NOMO-1 treated with dmso at 0.1 percent for 144 hours (cell line): ENCODE measurements at regions not wholly inside any gene's neighbourhood (a gene's known extent, or its start where the extent isn't known, plus 50 kb on each side); places are given as distances from the start of the nearest gene placed in this dataset.

Experiments used
- DNase-seq: peaks from one replicate; lab custom pipeline; 2025; ENCODE audit not compliant: unreplicated experiment; lab: John Stamatoyannopoulos, UW

- no peak for DNase-seq
Measured at GRCh38 chr3:150036780-150037179, 66.1 kb upstream of the PFN2 start.

- no peak for DNase-seq
Measured at GRCh38 chr3:150035910-150036612, 65.4 kb upstream of the PFN2 start.

- DNase-seq: no peak
Measured at GRCh38 chr3:150035301-150035779, 64.6 kb upstream of the PFN2 start.

- DNase-seq: no peak
Measured at GRCh38 chr3:150033721-150034120, 63.0 kb upstream of the PFN2 start.

- DNase-seq: no peak
Measured at GRCh38 chr3:150030841-150031240, 60.1 kb upstream of the PFN2 start.

GRCh38 chr3:150023239-150023636, 52.5 kb upstream of the PFN2 start:
- no peak for DNase-seq

- DNase-seq: no peak
Measured at GRCh38 chr3:150022381-150023238, 51.9 kb upstream of the PFN2 start.

GRCh38 chr3:150020527-150020926, 49.8 kb upstream of the PFN2 start:
- no peak for DNase-seq
